ENCODE measurements at regions not wholly inside any gene's neighbourhood (a gene's known extent, or its start where the extent isn't known, plus 50 kb on each side); places are given as distances from the start of the nearest gene placed in this dataset.

DNA sequence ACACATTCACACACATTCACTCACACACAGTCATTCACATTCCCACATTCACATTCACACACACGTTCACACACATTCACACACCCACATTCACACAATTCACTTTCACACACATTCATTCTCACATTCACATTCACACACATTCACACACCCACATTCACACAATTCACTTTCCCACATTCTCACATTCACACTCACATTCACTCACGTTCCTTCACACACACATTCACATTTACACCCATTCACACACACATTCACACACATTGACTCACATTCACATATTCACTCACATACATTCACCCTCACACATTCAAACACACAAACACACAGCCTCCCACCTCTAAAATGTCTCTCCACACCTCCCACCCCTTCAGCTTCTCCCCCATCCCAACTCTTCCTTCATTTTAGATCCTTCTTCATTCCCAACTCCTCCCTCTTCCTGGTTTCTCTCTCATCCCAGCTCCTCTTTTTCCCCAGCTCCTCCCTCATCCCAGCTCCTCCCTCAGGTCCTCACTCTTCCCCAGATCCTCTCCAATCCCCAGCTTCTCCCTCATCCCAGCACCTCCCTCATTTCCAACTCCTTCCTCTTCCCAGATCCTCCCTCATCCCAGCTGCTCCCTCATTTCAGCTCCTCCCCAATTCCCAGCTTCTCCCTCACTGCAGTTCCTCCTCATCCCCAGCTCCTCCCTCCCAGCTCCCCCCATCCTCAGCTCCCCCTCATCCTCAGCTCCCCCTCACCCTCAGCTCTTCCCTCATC is 111.0 kb downstream of the FAM53A start:
- Histone ChIP-seq H3K27me3 (ENCODE audit: control insufficient read depth, insufficient read depth, low read length) (peaks cover 40% of the 10 kb centered on the region), H3K4me1 (ENCODE audit: control insufficient read depth, insufficient read depth, low read length) (peaks cover 8% of the 10 kb centered on the region), H3K9me3 (replicated peaks; ENCODE audit: control insufficient read depth, low read depth, low read length) (no peaks in the 10 kb centered on the region), H3K27ac (ENCODE audit: low read length) (no peak overlapping the region), H3K36me3 (ENCODE audit: control insufficient read depth, insufficient read depth, low read length) (no peaks in the 10 kb centered on the region), H3K4me3 (ENCODE audit: low read length) (no peak overlapping the region)
- 66% methylated on average over 2 of the region's 2 CpGs for WGBS (ENCODE audit: insufficient coverage)
- DNase-seq, result no peak

DNA sequence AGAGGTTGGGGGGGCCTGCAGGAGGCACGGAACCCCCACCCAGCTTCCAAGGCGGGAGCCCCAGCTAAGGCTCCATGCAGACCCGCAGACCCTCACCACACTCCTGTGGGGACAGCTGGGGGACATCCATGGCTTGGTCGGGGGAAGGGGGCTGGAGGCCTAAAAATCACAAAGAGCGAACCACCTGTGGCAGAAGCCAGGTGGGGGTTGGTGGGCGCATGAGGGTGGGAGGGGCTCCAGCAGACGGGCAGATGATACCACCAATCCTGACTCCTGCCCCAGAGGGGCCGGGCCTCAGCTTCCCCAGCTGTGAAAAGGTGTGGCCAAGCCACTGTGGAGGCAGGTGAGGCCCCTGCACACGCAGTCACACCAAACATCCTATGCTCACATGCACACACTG is 111.6 kb downstream of the FAM53A start:
- WGBS (ENCODE audit: insufficient coverage), result 33% methylated on average over 7 of the region's 9 CpGs
- H3K27me3 ChIP-seq (ENCODE audit: control insufficient read depth, insufficient read depth, low read length), result peaks cover 38% of the 10 kb centered on the region
- no peaks in the 10 kb centered on the region for H3K9me3 ChIP-seq (replicated peaks; ENCODE audit: control insufficient read depth, low read depth, low read length)
- no peak overlapping the region for H3K4me3 ChIP-seq (ENCODE audit: low read length)
- peaks cover 7% of the 10 kb centered on the region for H3K4me1 ChIP-seq (ENCODE audit: control insufficient read depth, insufficient read depth, low read length)
- H3K27ac ChIP-seq (ENCODE audit: low read length), result no peak overlapping the region
- no peaks in the 10 kb centered on the region for H3K36me3 ChIP-seq (ENCODE audit: control insufficient read depth, insufficient read depth, low read length)
- no peak for DNase-seq

- Histone ChIP-seq H3K36me3 (ENCODE audit: control insufficient read depth, insufficient read depth, low read length) (no peaks in the 10 kb centered on the region), H3K4me1 (ENCODE audit: control insufficient read depth, insufficient read depth, low read length) (peaks cover 7% of the 10 kb centered on the region), H3K4me3 (ENCODE audit: low read length) (no peak overlapping the region), H3K27me3 (ENCODE audit: control insufficient read depth, insufficient read depth, low read length) (peaks cover 36% of the 10 kb centered on the region), H3K9me3 (replicated peaks; ENCODE audit: control insufficient read depth, low read depth, low read length) (no peaks in the 10 kb centered on the region), H3K27ac (ENCODE audit: low read length) (no peak overlapping the region)
- no peak for DNase-seq
- WGBS (ENCODE audit: insufficient coverage), result 22% methylated on average over 4 of the region's 10 CpGs
These were observed 112.1 kb downstream of the FAM53A start for GRCh38 chr4:1572010-1572385.

GRCh38 chr4:1571165-1572009 is 112.7 kb downstream of the FAM53A start:
- no peaks in the 10 kb centered on the region for H3K36me3 ChIP-seq (ENCODE audit: control insufficient read depth, insufficient read depth, low read length)
- 72% methylated on average over 12 of the region's 22 CpGs for WGBS (ENCODE audit: insufficient coverage)
- peaks cover 32% of the 10 kb centered on the region for H3K27me3 ChIP-seq (ENCODE audit: control insufficient read depth, insufficient read depth, low read length)
- H3K9me3 ChIP-seq (replicated peaks; ENCODE audit: control insufficient read depth, low read depth, low read length), result no peaks in the 10 kb centered on the region
- no peak overlapping the region for H3K27ac ChIP-seq (ENCODE audit: low read length)
- no peak for DNase-seq
- no peak overlapping the region for H3K4me3 ChIP-seq (ENCODE audit: low read length)
- H3K4me1 ChIP-seq (ENCODE audit: control insufficient read depth, insufficient read depth, low read length), result peaks cover 7% of the 10 kb centered on the region

GRCh38 chr4:1570291-1571164 is 113.6 kb downstream of the FAM53A start:
- H3K9me3 ChIP-seq (replicated peaks; ENCODE audit: control insufficient read depth, low read depth, low read length), result no peaks in the 10 kb centered on the region
- peaks cover 7% of the 10 kb centered on the region for H3K4me1 ChIP-seq (ENCODE audit: control insufficient read depth, insufficient read depth, low read length)
- H3K36me3 ChIP-seq (ENCODE audit: control insufficient read depth, insufficient read depth, low read length), result no peaks in the 10 kb centered on the region
- 66% methylated on average over 24 of the region's 25 CpGs for WGBS (ENCODE audit: insufficient coverage)
- DNase-seq, result no peak
- H3K27me3 ChIP-seq (ENCODE audit: control insufficient read depth, insufficient read depth, low read length), result peaks cover 30% of the 10 kb centered on the region
- no peak overlapping the region for H3K27ac ChIP-seq (ENCODE audit: low read length)
- no peak overlapping the region for H3K4me3 ChIP-seq (ENCODE audit: low read length)

- no peaks in the 10 kb centered on the region for H3K9me3 ChIP-seq (replicated peaks; ENCODE audit: control insufficient read depth, low read depth, low read length)
- no peak overlapping the region for H3K27ac ChIP-seq (ENCODE audit: low read length)
- H3K27me3 ChIP-seq (ENCODE audit: control insufficient read depth, insufficient read depth, low read length), result peaks cover 32% of the 10 kb centered on the region
- 75% methylated on average over 15 of the region's 20 CpGs for WGBS (ENCODE audit: insufficient coverage)
- H3K4me1 ChIP-seq (ENCODE audit: control insufficient read depth, insufficient read depth, low read length), result peaks cover 3% of the 10 kb centered on the region
- no peaks in the 10 kb centered on the region for H3K36me3 ChIP-seq (ENCODE audit: control insufficient read depth, insufficient read depth, low read length)
- no peak overlapping the region for H3K4me3 ChIP-seq (ENCODE audit: low read length)
- no peak for DNase-seq
These were observed 114.5 kb downstream of the FAM53A start for GRCh38 chr4:1569461-1570151.

DNA sequence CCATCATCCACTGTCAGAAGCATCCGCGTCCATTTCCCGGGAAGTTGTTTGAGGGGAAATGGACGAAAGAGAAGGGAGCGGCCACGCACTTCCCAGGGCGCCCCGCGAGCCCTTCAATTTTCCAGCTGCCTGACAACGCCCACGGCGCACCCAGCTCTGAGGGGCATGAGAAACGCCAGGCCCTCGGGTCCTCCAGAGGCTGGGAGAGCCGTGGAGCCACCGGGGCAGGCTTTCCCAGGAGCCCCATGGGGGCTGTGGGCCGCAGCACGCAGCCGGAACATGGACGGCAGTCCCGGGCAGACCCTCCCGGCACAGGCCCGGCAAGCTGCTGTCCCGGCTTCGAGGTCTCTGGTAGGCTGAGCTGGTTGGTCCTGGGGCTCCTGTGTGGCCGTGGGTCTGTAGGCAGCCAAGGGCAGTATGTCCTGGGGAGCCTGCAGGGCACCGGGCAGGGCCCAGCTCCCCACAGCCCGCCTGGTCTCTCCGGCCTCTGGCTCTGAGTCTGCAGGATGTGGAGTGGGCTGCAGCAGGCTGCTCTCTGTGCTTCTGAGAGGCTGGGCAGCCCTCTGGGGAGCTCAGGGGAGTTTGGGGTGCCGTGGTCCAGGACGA is 115.2 kb downstream of the FAM53A start:
- Histone ChIP-seq H3K27me3 (ENCODE audit: control insufficient read depth, insufficient read depth, low read length) (peaks cover 30% of the 10 kb centered on the region), H3K9me3 (replicated peaks; ENCODE audit: control insufficient read depth, low read depth, low read length) (no peaks in the 10 kb centered on the region), H3K27ac (ENCODE audit: low read length) (no peak overlapping the region), H3K4me1 (ENCODE audit: control insufficient read depth, insufficient read depth, low read length) (no peaks in the 10 kb centered on the region), H3K4me3 (ENCODE audit: low read length) (no peak overlapping the region), H3K36me3 (ENCODE audit: control insufficient read depth, insufficient read depth, low read length) (no peaks in the 10 kb centered on the region)
- DNase-seq, result no peak
- 60% methylated on average over 31 of the region's 31 CpGs for WGBS (ENCODE audit: insufficient coverage)

- Histone ChIP-seq H3K9me3 (replicated peaks; ENCODE audit: control insufficient read depth, low read depth, low read length) (no peaks in the 10 kb centered on the region), H3K27me3 (ENCODE audit: control insufficient read depth, insufficient read depth, low read length) (peaks cover 34% of the 10 kb centered on the region)
These were observed 116.1 kb downstream of the FAM53A start for GRCh38 chr4:1567808-1568581.

DNA sequence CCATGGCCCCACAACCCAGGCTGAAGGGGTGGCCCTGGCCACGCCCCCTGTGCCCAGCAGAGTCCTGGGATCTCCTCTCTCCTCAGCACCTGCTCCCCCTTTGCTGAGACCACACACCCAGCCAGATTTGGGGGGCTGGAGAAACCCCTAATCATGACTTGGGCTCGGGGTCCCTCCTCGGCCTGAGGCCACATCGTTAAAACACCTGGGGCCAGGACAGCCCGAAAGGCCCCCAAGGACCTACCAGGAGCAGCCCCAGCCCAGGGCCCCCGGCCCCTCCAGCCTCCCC is 116.7 kb downstream of the FAM53A start:
- H3K27me3 ChIP-seq (ENCODE audit: control insufficient read depth, insufficient read depth, low read length), result peaks cover 38% of the 10 kb centered on the region
- DNase-seq, result no peak
- H3K4me3 ChIP-seq (ENCODE audit: low read length), result no peak overlapping the region
- no peaks in the 10 kb centered on the region for H3K4me1 ChIP-seq (ENCODE audit: control insufficient read depth, insufficient read depth, low read length)
- H3K27ac ChIP-seq (ENCODE audit: low read length), result no peak overlapping the region
- H3K9me3 ChIP-seq (replicated peaks; ENCODE audit: control insufficient read depth, low read depth, low read length), result no peaks in the 10 kb centered on the region
- WGBS (ENCODE audit: insufficient coverage), result 60% methylated on average over 4 of the region's 6 CpGs
- no peaks in the 10 kb centered on the region for H3K36me3 ChIP-seq (ENCODE audit: control insufficient read depth, insufficient read depth, low read length)

More at GRCh38 chr4:1567808-1568581, 116.1 kb downstream of the FAM53A start:
- WGBS (ENCODE audit: insufficient coverage), result 34% methylated on average over 33 of the region's 42 CpGs
- H3K4me3 ChIP-seq (ENCODE audit: low read length), result no peak overlapping the region
- H3K4me1 ChIP-seq (ENCODE audit: control insufficient read depth, insufficient read depth, low read length), result no peaks in the 10 kb centered on the region
- H3K27ac ChIP-seq (ENCODE audit: low read length), result no peak overlapping the region
- no peak for DNase-seq
- no peaks in the 10 kb centered on the region for H3K36me3 ChIP-seq (ENCODE audit: control insufficient read depth, insufficient read depth, low read length)
